Left lung (tissue), 4 donors: ENCODE measurements at regions not wholly inside any gene's neighbourhood (a gene's known extent, or its start where the extent isn't known, plus 50 kb on each side); places are given as distances from the start of the nearest gene placed in this dataset.

Experiments
- ATAC-seq: fragments of 200-7000 bp; cut with Tn5 transposase; one replicate; pipeline ENCODE4 v1.9.1; 2020; ENCODE audit warnings: moderate library complexity
- DNase-seq, 4 donors: peaks; one replicate each; pipeline ENCODE4 v3.0.0-alpha.2; 2013 to 2020
- H3K27ac ChIP-seq, 2 donors: fragments of 200-600 bp; sonication (generic) in 1 of 2; one replicate each; pipeline versions ENCODE4 v1.5.0 to v1.8.0; 2020 to 2021
- H3K27me3 ChIP-seq, 2 donors: fragments of 200-600 bp; sonication (generic) in 1 of 2; one replicate each; pipeline versions ENCODE4 v1.5.0 to v1.8.0; 2020 to 2021
- H3K36me3 ChIP-seq, 2 donors: fragments of 200-600 bp; sonication (generic) in 1 of 2; one replicate each; pipeline versions ENCODE4 v1.5.0 to v1.8.0; 2020 to 2021
- H3K4me1 ChIP-seq, 2 donors: fragments of 200-600 bp; one replicate each; pipeline ENCODE4 v1.8.0; 2021
- H3K4me3 ChIP-seq, 2 donors: fragments of 200-600 bp; sonication (generic) in 1 of 2; one replicate each; pipeline versions ENCODE4 v1.5.0 to v1.8.0; 2020 to 2021; ENCODE audit warnings: mild to moderate bottlenecking in 1 of 2
- H3K9me3 ChIP-seq, 2 donors: fragments of 200-600 bp; sonication (generic) in 1 of 2; one replicate each; pipeline versions ENCODE4 v1.5.0 to v1.8.0; 2020 to 2021
- CTCF ChIP-seq, 2 donors: fragments of 200-600 bp; sonication (generic) in 1 of 2; IDR thresholded peaks; one replicate each; pipeline versions ENCODE4 v1.5.0 to v1.8.0; 2021; ENCODE audit warnings: antibody characterized with exemption in 2 of 2
- intact Hi-C, 2 donors: fragments of 100-400 bp; cut with DNase I; formaldehyde crosslinking; loops; one replicate each; pipeline versions ENCODE4 v1.11.2 to v1.14.2; 2022
- donor health status: DM: no; HTN: yes; CAD: no.
- donor health status: DM: no; HTN: no; CAD: no.

DNA sequence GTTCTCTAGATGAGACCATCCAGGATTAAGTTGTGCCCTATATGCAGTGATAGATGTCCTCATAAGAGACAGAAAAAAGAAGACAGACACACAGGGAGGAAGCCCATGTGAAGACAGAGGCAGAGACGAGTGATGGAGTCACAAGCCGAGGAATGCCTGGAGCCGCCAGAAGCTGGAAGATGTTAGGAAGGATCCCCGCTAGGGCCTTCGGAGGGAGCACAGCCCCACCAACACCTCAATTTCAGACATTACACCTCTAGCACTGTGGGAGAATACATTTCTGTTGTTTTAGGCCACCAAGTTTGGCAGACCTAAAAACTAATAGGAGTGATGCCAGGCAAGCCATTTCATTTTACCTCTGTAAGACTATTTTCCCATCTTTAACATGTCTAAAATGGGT is 458.5 kb downstream of the MED13L start:
- no peak for DNase-seq
- no peak for ATAC-seq
- TF ChIP-seq CTCF (IDR thresholded peaks at IDR 0.05) = no peak
- H3K9me3 ChIP-seq = no peaks in the 10 kb centered on the region
- no peaks in the 10 kb centered on the region for H3K27me3 ChIP-seq
- intact Hi-C loops = no loop called here
- no peaks in the 10 kb centered on the region for H3K4me1 ChIP-seq
- H3K27ac ChIP-seq = no peak overlapping the region
- H3K36me3 ChIP-seq = no peaks in the 10 kb centered on the region
- no peak overlapping the region for H3K4me3 ChIP-seq

DNA sequence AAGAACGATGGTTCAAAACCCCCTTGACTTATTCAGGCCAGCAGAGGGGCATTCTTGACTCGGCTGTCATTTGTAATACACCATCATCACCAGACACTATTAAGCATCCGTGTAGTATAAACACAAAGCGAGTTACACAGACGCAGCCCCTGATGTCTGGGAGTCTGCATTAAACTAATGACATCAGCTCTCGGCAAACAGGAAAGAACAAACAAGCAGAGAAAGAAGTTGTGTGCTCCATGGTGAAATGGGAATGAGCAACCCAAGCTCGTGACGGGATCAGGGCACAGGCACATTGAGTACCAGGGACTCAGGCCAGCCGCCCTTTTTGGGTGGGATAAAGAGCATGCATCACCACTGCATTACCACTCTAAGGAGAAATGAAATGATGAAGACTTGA is 460.1 kb downstream of the MED13L start:
- no peak for ATAC-seq
- intact Hi-C loops = no loop called here
- H3K36me3 ChIP-seq = no peaks in the 10 kb centered on the region

DNA sequence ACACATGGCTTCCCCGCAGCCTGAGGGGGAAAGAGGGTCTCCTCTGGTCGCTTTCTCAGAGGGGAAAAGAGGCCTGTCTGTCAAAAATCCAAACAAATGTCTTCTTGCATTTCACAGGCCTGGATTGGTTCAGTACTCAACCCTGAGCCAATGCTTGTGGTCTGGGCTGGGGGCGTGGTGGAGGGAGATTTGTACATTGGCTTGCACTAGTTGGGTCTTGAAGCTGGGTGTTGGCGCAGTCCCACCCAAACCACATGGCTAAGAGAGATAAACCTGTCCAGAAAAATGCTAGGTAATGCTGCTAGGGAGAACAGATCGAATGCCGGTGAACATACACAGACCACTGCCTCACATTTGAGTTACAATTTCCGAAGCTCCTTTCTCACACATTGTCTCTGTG is 461.6 kb downstream of the MED13L start:
- ATAC-seq = no peak
- Histone ChIP-seq H3K4me3 (no peak overlapping the region), H3K4me1 (no peaks in the 10 kb centered on the region), H3K36me3 (no peaks in the 10 kb centered on the region), H3K27me3 (no peaks in the 10 kb centered on the region), H3K9me3 (no peaks in the 10 kb centered on the region), H3K27ac (no peak overlapping the region)
- DNase-seq = no peak
- TF ChIP-seq CTCF (IDR thresholded peaks at IDR 0.05) = no peak
- intact Hi-C loops = no loop called here

More for the DNA sequence above, 460.1 kb downstream of the MED13L start:
- no peak overlapping the region for H3K4me3 ChIP-seq
- DNase-seq = peak in 2 of 4 donors; percentile 38 to 69
- no peaks in the 10 kb centered on the region for H3K4me1 ChIP-seq
- H3K27ac ChIP-seq = no peak overlapping the region
- H3K9me3 ChIP-seq = no peaks in the 10 kb centered on the region
- no peaks in the 10 kb centered on the region for H3K27me3 ChIP-seq
- TF ChIP-seq CTCF (IDR thresholded peaks at IDR 0.05) = no peak

GRCh38 chr12:115813256-115813655 is 464.2 kb downstream of the MED13L start:
- H3K36me3 ChIP-seq = no peaks in the 10 kb centered on the region

GRCh38 chr12:115811929-115812328 is 465.6 kb downstream of the MED13L start:
- no peak for TF ChIP-seq CTCF (IDR thresholded peaks at IDR 0.05)
- intact Hi-C loops = no loop called here
- Histone ChIP-seq H3K4me3 (no peak overlapping the region), H3K27ac (no peak overlapping the region), H3K4me1 (no peaks in the 10 kb centered on the region), H3K9me3 (no peaks in the 10 kb centered on the region), H3K27me3 (peaks cover 0 to 20% of the 10 kb centered on the region in 2 donors), H3K36me3 (no peaks in the 10 kb centered on the region)
- ATAC-seq = no peak
- DNase-seq = no peak

More at GRCh38 chr12:115813256-115813655, 464.2 kb downstream of the MED13L start:
- intact Hi-C loops = no loop called here
- no peak for DNase-seq
- Histone ChIP-seq H3K27me3 (peaks cover 0 to 14% of the 10 kb centered on the region in 2 donors), H3K4me3 (no peak overlapping the region), H3K4me1 (no peaks in the 10 kb centered on the region), H3K9me3 (no peaks in the 10 kb centered on the region), H3K27ac (no peak overlapping the region)
- TF ChIP-seq CTCF (IDR thresholded peaks at IDR 0.05) = no peak
- ATAC-seq = no peak
